GM12874 (cell line): ENCODE measurements at regions not wholly inside any gene's neighbourhood (a gene's known extent, or its start where the extent isn't known, plus 50 kb on each side); places are given as distances from the start of the nearest gene placed in this dataset.

Experiments used
- CTCF ChIP-seq: IDR thresholded peaks from 2 replicates; pipeline ENCODE4 v1.5.1; 2011; ENCODE audit warnings: low read depth, mild to moderate bottlenecking, control low read depth, low read length, moderate library complexity; ENCODE audit not compliant: insufficient read depth

- no peak for TF ChIP-seq CTCF
Measured at GRCh38 chr4:189533603-189534002, 407.1 kb upstream of the FRG1 start.

DNA sequence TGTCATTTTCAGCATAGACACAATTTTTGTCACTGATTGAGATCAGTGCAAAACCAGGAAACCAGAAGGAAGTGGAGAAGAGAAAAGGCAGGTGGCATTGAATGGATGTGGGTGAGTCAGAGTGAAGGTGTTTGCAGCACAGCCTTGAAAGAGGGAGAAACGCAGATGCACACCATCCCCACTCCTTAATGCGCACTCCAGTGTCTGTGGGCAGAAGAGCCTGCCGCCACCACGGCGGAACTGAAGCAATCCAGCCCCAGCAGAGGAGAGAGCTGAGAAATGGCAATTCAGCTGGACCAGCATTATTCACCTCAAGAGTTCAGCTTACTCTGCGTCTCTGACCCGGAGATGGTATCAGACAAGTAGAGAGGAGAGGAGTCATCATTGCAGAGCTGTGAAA lies 393.1 kb upstream of the FRG1 start:
- TF ChIP-seq CTCF: no peak

- no peak for TF ChIP-seq CTCF
Measured at GRCh38 chr4:189548484-189549125, 392.1 kb upstream of the FRG1 start.

- no peak for TF ChIP-seq CTCF
Measured at GRCh38 chr4:189592890-189593289, 347.8 kb upstream of the FRG1 start.

DNA sequence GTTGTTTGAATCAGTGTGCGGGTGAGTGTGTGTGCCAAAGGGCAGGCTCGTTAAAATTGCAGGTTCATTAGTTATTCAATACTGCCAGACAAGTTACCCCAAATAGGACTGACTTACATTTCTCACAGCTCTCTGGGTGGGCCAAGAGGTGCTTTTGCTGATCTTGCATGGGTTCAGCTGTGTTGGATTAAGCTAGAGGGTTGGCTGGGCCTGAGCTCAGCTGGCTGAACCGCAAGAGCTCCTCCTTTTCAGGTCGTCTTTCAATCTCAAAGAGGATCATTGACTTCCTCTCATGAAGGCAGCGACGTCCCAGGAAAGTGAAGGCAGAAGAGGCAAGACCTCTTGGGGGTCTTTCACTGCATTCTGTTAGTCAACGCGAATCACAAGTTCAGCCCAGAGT lies 343.3 kb upstream of the FRG1 start:
- TF ChIP-seq CTCF: no peak

DNA sequence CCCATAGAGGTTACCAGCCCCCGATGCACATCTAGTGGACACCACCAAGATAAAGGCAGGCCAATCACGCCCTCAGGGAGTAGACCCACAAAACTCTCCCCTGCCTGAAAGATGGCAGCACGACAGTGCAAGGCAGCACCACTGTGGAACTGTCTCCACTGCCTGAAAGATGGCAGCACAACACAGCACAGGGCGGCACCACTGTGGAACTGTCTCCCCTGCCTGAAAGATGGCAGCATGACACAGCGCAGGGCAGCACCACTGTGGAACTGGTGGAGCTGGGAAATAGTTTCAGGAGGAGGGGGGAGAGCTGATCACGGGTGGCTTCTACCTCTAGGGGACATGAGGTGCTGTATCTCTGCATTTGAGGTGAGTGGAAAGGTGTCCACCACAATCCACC lies 340.4 kb upstream of the FRG1 start:
- no peak for TF ChIP-seq CTCF

DNA sequence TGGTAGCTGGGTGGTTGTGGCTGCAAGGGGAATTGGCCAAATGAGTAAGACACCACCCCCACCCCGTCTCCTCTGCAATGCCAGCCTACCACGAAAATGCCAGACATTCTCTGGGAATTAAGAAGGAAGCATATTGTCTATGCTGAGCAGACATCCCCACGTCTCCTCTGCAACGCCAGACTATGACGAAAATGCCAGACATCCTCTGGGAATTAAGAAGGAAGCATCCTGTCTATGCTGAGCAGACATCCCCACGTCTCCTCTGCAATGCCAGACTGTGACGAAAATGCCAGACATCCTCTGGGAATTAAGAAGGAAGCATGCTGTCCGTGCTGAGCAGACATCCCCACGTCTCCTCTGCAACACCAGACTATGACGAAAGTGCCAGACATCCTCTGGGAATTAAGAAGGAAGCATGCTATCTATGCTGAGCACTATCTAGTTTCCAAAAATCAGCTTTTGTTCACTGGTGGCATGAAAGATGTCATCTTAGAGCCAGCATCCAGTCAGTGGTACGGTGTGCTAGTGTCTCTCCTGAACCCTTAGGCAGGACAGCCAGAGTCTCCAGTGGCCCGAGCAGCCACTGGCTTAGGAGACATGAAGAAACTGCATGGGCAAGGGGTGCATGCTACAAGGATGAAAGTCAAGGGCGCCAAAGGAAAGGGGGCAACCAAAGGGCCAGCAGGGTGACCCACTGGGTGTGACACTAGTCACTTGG lies 339.8 kb upstream of the FRG1 start:
- TF ChIP-seq CTCF: no peak
